GM12872 (cell line): ENCODE measurements at regions not wholly inside any gene's neighbourhood (a gene's known extent, or its start where the extent isn't known, plus 50 kb on each side); places are given as distances from the start of the nearest gene placed in this dataset.

Experiments
- CTCF ChIP-seq: IDR thresholded peaks from 3 replicates; pipeline ENCODE4 v1.5.1; 2011; ENCODE audit warnings: low read depth, mild to moderate bottlenecking, low read length, moderate library complexity; ENCODE audit not compliant: insufficient read depth

- no peak for TF ChIP-seq CTCF
Measured at GRCh38 chr6:120473804-120474203, 860.5 kb downstream of the TBC1D32 start.

GRCh38 chr6:120468486-120468885, 865.8 kb downstream of the TBC1D32 start:
- TF ChIP-seq CTCF: no peak

- TF ChIP-seq CTCF: no peak
Measured at GRCh38 chr6:120451508-120451907, 882.8 kb downstream of the TBC1D32 start.

GRCh38 chr6:120447605-120448004, 886.7 kb downstream of the TBC1D32 start:
- TF ChIP-seq CTCF: no peak

GRCh38 chr6:120431841-120432240, 902.4 kb downstream of the TBC1D32 start:
- no peak for TF ChIP-seq CTCF

GRCh38 chr6:120411394-120411793, 922.9 kb downstream of the TBC1D32 start:
- no peak for TF ChIP-seq CTCF

GRCh38 chr6:120410586-120410985, 923.7 kb downstream of the TBC1D32 start:
- no peak for TF ChIP-seq CTCF

- TF ChIP-seq CTCF: no peak
Measured at GRCh38 chr6:120407696-120408095, 926.6 kb downstream of the TBC1D32 start.
